Erythroblast (primary cell): ENCODE measurements at regions not wholly inside any gene's neighbourhood (a gene's known extent, or its start where the extent isn't known, plus 50 kb on each side); places are given as distances from the start of the nearest gene placed in this dataset.

ENCODE experiments used
- GATA1 ChIP-seq: IDR thresholded peaks from 2 replicates; pipeline ENCODE4 v1.6.1; 2011; ENCODE audit warnings: low read depth, mild to moderate bottlenecking, control low read depth, low read length, moderate library complexity
- POLR2A ChIP-seq: IDR thresholded peaks from 2 replicates; pipeline ENCODE4 v1.6.1; 2011; ENCODE audit warnings: mild to moderate bottlenecking, low read length

DNA sequence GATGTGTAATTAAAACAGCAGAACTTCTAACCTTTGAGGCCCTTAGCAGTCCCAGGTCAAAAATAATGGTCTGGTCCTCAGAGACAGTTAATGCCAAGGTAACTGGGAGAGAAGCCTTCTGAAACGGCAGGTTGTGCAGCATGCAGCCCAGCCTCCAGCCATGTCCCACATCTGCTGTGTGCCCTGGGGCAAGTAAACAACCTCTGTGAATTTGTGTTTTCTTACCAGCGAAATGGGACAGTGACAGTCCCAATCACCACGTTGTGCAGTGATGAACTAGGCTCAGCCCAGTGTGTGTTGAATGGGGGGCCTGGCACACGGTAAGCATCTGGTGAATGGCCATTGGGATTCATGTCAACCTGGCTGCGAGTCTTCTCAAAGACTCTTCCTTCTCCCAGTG, 61.2 kb downstream of the EMX2 start:
- TF ChIP-seq POLR2A: no peak
- TF ChIP-seq GATA1: no peak
